RWPE1 (cell line): ENCODE measurements at regions not wholly inside any gene's neighbourhood (a gene's known extent, or its start where the extent isn't known, plus 50 kb on each side); places are given as distances from the start of the nearest gene placed in this dataset.

Experiments
- CTCF ChIA-PET: fragments of 350-600 bp; sonication (Branson Sonifier 250); formaldehyde crosslinking; extraction: SDS; loops from one replicate; lab custom pipeline; 2021; lab: Yijun Ruan, JAX
- POLR2A ChIA-PET: fragments of 400-600 bp; formaldehyde crosslinking; extraction: SDS; loops from one replicate; lab custom pipeline; 2020; ENCODE audit warnings: antibody characterized with exemption; ENCODE audit not compliant: low non-redundant PET; lab: Yijun Ruan, JAX
- DNase-seq: peaks from one replicate; pipeline ENCODE4 v3.0.0; 2012; ENCODE audit warnings: low spot score
- H3K27ac ChIP-seq: fragments of 450-650 bp; 2 replicates; pipeline ENCODE4 v1.5.1; 2017
- CTCF ChIP-seq: fragments of 450-650 bp; conservative IDR thresholded peaks from 2 replicates; pipeline ENCODE4 v1.5.1; 2017; ENCODE audit warnings: low read depth, mild to moderate bottlenecking

GRCh38 chr5:92917044-92917443 lies 664.0 kb downstream of the NR2F1-AS1 start:
- ChIA-PET CTCF (no interaction called here), POLR2A (no interaction called here)
- no peak for DNase-seq
- no peak overlapping the region for H3K27ac ChIP-seq
- no peak for TF ChIP-seq CTCF

- no peak overlapping the region for H3K27ac ChIP-seq
- CTCF ChIA-PET, result interaction anchor here (0.6 kb wide), 2 partner anchors 724 to 883 kb away, joined by 3 to 4 read pairs; no protein-coding TSS in a partner anchor
- POLR2A ChIA-PET, result no interaction called here
- peak; percentile 19 for DNase-seq
- TF ChIP-seq CTCF, result no peak
These were observed 665.0 kb downstream of the NR2F1-AS1 start for GRCh38 chr5:92916036-92916435.

- ChIA-PET CTCF (no interaction called here), POLR2A (no interaction called here)
- no peak for DNase-seq
- no peak for TF ChIP-seq CTCF
- H3K27ac ChIP-seq, result no peak overlapping the region
These were observed 668.7 kb downstream of the NR2F1-AS1 start for GRCh38 chr5:92912283-92912682.

- TF ChIP-seq CTCF, result no peak
- CTCF ChIA-PET, result no interaction called here
- no peak for DNase-seq
- H3K27ac ChIP-seq, result no peak overlapping the region
- POLR2A ChIA-PET, result no interaction called here
These were observed 669.2 kb downstream of the NR2F1-AS1 start for GRCh38 chr5:92911851-92912250.

- no peak overlapping the region for H3K27ac ChIP-seq
- ChIA-PET POLR2A (no interaction called here), CTCF (no interaction called here)
- no peak for TF ChIP-seq CTCF
- no peak for DNase-seq
These were observed 669.7 kb downstream of the NR2F1-AS1 start for GRCh38 chr5:92911293-92911692.

- TF ChIP-seq CTCF, result no peak; the same call in 1 of the 2 replicates
- DNase-seq, result no peak
- H3K27ac ChIP-seq, result no peak overlapping the region
- ChIA-PET POLR2A (no interaction called here), CTCF (interaction anchor here (0.5 kb wide), 1 partner anchor 14 kb away, joined by 3 read pairs; no protein-coding TSS in a partner anchor)
These were observed 671.4 kb downstream of the NR2F1-AS1 start for GRCh38 chr5:92909602-92909962.
